HCT116 (cell line): ENCODE measurements at regions not wholly inside any gene's neighbourhood (a gene's known extent, or its start where the extent isn't known, plus 50 kb on each side); places are given as distances from the start of the nearest gene placed in this dataset.

Experiments
- ELF1 ChIP-seq: IDR thresholded peaks from 2 replicates; pipeline ENCODE4 v1.6.1; 2012; ENCODE audit warnings: low read depth, borderline replicate concordance
- EZH2 ChIP-seq: fragments of 200-600 bp; sonication (generic); IDR thresholded peaks from 2 replicates; pipeline ENCODE4 v1.6.1; 2017; ENCODE audit warnings: antibody characterized with exemption, mixed run types
- POLR2AphosphoS5 ChIP-seq: IDR thresholded peaks from 2 replicates; pipeline ENCODE4 v1.6.1; 2011; ENCODE audit warnings: mild to moderate bottlenecking, low read depth, low read length, moderate library complexity
- RAD21 ChIP-seq: IDR thresholded peaks from 2 replicates; pipeline ENCODE4 v1.6.1; 2012; ENCODE audit warnings: low read depth, mild to moderate bottlenecking
- ZFX ChIP-seq: fragments of 450-650 bp; IDR thresholded peaks from 2 replicates; pipeline ENCODE4 v1.6.1; 2017
- TF ChIP-seq, protein P1 (sequence below): IDR thresholded peaks from 2 replicates; pipeline ENCODE4 v1.6.1; 2012; ENCODE audit warnings: low read depth
- TF ChIP-seq, protein P2 (sequence below), 3 experiments: fragments of 200-600 bp in 1 of 3; sonication (generic) in 1 of 3; IDR thresholded peaks in 2 of 3; conservative IDR thresholded peaks in 1 of 3; 2 replicates each; pipeline ENCODE4 v1.5.1; 2012 to 2017; ENCODE audit warnings: low read depth in 2 of 3, low read length in 2 of 3, antibody characterized with exemption in 1 of 3, borderline replicate concordance in 1 of 3, control low read depth in 1 of 3, mild to moderate bottlenecking in 1 of 3, mixed read lengths in 1 of 3, mixed run types in 1 of 3, moderate library complexity in 1 of 3; ENCODE audit not compliant: insufficient read depth in 1 of 3

DNA sequence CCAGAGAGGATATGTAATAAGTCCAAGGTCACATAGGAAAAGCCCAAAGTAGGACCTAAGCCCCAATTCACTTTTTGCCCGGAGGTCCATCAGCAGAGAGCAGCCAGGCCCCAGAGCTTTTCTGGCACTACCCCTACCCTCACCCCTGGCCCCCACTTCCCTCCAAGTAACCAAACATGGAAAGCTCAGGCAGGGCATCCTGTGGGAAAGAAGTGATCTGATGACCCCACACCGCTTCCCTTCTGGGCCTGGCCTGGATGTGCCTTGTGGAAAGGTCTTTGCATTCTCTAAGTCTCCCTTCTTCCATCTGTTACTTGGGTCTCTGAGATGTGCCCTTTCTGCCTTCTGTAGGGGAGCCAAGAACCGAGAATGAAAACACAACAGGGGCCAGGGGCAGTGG lies 136.9 kb downstream of the TMEM132E start:
- TF ChIP-seq, protein P1, sequence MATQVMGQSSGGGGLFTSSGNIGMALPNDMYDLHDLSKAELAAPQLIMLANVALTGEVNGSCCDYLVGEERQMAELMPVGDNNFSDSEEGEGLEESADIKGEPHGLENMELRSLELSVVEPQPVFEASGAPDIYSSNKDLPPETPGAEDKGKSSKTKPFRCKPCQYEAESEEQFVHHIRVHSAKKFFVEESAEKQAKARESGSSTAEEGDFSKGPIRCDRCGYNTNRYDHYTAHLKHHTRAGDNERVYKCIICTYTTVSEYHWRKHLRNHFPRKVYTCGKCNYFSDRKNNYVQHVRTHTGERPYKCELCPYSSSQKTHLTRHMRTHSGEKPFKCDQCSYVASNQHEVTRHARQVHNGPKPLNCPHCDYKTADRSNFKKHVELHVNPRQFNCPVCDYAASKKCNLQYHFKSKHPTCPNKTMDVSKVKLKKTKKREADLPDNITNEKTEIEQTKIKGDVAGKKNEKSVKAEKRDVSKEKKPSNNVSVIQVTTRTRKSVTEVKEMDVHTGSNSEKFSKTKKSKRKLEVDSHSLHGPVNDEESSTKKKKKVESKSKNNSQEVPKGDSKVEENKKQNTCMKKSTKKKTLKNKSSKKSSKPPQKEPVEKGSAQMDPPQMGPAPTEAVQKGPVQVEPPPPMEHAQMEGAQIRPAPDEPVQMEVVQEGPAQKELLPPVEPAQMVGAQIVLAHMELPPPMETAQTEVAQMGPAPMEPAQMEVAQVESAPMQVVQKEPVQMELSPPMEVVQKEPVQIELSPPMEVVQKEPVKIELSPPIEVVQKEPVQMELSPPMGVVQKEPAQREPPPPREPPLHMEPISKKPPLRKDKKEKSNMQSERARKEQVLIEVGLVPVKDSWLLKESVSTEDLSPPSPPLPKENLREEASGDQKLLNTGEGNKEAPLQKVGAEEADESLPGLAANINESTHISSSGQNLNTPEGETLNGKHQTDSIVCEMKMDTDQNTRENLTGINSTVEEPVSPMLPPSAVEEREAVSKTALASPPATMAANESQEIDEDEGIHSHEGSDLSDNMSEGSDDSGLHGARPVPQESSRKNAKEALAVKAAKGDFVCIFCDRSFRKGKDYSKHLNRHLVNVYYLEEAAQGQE: no peak
- TF ChIP-seq EZH2: no peak
- TF ChIP-seq ELF1: no peak
- no peak for TF ChIP-seq POLR2AphosphoS5
- TF ChIP-seq, protein P2, sequence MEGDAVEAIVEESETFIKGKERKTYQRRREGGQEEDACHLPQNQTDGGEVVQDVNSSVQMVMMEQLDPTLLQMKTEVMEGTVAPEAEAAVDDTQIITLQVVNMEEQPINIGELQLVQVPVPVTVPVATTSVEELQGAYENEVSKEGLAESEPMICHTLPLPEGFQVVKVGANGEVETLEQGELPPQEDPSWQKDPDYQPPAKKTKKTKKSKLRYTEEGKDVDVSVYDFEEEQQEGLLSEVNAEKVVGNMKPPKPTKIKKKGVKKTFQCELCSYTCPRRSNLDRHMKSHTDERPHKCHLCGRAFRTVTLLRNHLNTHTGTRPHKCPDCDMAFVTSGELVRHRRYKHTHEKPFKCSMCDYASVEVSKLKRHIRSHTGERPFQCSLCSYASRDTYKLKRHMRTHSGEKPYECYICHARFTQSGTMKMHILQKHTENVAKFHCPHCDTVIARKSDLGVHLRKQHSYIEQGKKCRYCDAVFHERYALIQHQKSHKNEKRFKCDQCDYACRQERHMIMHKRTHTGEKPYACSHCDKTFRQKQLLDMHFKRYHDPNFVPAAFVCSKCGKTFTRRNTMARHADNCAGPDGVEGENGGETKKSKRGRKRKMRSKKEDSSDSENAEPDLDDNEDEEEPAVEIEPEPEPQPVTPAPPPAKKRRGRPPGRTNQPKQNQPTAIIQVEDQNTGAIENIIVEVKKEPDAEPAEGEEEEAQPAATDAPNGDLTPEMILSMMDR (IDR thresholded peaks at IDR 0.05 in 2 of 3, conservative IDR thresholded peaks at IDR 0.05 in 1 of 3; ENCODE audit: borderline replicate concordance in 1 of 3, insufficient read depth in 1 of 3, low read depth in 2 of 3, low read length in 2 of 3): no peak
- TF ChIP-seq ZFX: no peak
- TF ChIP-seq RAD21: no peak
